ENCODE measurements at regions not wholly inside any gene's neighbourhood (a gene's known extent, or its start where the extent isn't known, plus 50 kb on each side); places are given as distances from the start of the nearest gene placed in this dataset.

GRCh38 chr17:71881041-71881440 lies 239.8 kb upstream of the SOX9 start:
- TF ChIP-seq POLR2AphosphoS5 (IDR thresholded peaks at IDR 0.05; ENCODE audit: low read depth, low read length) (no peak), POLR2A (IDR thresholded peaks at IDR 0.05; ENCODE audit: low read depth, low read length) (no peak)
